Osteocyte (in vitro differentiated cells): ENCODE measurements at regions not wholly inside any gene's neighbourhood (a gene's known extent, or its start where the extent isn't known, plus 50 kb on each side); places are given as distances from the start of the nearest gene placed in this dataset.

Source experiments
- DNase-seq: peaks from one replicate; pipeline ENCODE4 v3.0.0; 2021; ENCODE audit warnings: mixed read lengths; ENCODE audit not compliant: unreplicated experiment; ENCODE audit errors: extremely low spot score
- H3K27ac Mint-ChIP-seq: one replicate; pipeline ENCODE4 v1.8.0; 2021; ENCODE audit warnings: mild to moderate bottlenecking, mixed read lengths; ENCODE audit not compliant: unreplicated experiment
- H3K27me3 Mint-ChIP-seq: one replicate; pipeline ENCODE4 v1.8.0; 2021; ENCODE audit warnings: mixed read lengths; ENCODE audit not compliant: unreplicated experiment
- H3K36me3 Mint-ChIP-seq: one replicate; pipeline ENCODE4 v1.8.0; 2021; ENCODE audit warnings: mixed read lengths; ENCODE audit not compliant: unreplicated experiment
- H3K4me1 Mint-ChIP-seq: one replicate; pipeline ENCODE4 v1.8.0; 2021; ENCODE audit warnings: mixed read lengths; ENCODE audit not compliant: unreplicated experiment
- H3K4me3 Mint-ChIP-seq: one replicate; pipeline ENCODE4 v1.8.0; 2021; ENCODE audit warnings: mild to moderate bottlenecking, moderate library complexity, mixed read lengths; ENCODE audit not compliant: unreplicated experiment
- H3K9me3 Mint-ChIP-seq: one replicate; pipeline ENCODE4 v1.8.0; 2021; ENCODE audit warnings: mixed read lengths; ENCODE audit not compliant: unreplicated experiment
- TF ChIP-seq, protein P1 (sequence below): fragments of 200-600 bp; sonication (generic); IDR thresholded peaks from 2 replicates; pipeline ENCODE4 v1.5.0; 2021; ENCODE audit warnings: antibody characterized with exemption, mild to moderate bottlenecking, moderate library complexity

- Mint-ChIP-seq H3K4me3 (no peak overlapping the region), H3K27ac (no peak overlapping the region), H3K4me1 (peaks cover 11% of the 10 kb centered on the region), H3K27me3 (peaks cover 3% of the 10 kb centered on the region), H3K36me3 (no peaks in the 10 kb centered on the region), H3K9me3 (no peaks in the 10 kb centered on the region)
- TF ChIP-seq, protein P1, sequence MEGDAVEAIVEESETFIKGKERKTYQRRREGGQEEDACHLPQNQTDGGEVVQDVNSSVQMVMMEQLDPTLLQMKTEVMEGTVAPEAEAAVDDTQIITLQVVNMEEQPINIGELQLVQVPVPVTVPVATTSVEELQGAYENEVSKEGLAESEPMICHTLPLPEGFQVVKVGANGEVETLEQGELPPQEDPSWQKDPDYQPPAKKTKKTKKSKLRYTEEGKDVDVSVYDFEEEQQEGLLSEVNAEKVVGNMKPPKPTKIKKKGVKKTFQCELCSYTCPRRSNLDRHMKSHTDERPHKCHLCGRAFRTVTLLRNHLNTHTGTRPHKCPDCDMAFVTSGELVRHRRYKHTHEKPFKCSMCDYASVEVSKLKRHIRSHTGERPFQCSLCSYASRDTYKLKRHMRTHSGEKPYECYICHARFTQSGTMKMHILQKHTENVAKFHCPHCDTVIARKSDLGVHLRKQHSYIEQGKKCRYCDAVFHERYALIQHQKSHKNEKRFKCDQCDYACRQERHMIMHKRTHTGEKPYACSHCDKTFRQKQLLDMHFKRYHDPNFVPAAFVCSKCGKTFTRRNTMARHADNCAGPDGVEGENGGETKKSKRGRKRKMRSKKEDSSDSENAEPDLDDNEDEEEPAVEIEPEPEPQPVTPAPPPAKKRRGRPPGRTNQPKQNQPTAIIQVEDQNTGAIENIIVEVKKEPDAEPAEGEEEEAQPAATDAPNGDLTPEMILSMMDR = no peak
- no peak for DNase-seq
Observed at GRCh38 chr2:24439971-24440340, 51.1 kb upstream of the NCOA1 start.

DNA sequence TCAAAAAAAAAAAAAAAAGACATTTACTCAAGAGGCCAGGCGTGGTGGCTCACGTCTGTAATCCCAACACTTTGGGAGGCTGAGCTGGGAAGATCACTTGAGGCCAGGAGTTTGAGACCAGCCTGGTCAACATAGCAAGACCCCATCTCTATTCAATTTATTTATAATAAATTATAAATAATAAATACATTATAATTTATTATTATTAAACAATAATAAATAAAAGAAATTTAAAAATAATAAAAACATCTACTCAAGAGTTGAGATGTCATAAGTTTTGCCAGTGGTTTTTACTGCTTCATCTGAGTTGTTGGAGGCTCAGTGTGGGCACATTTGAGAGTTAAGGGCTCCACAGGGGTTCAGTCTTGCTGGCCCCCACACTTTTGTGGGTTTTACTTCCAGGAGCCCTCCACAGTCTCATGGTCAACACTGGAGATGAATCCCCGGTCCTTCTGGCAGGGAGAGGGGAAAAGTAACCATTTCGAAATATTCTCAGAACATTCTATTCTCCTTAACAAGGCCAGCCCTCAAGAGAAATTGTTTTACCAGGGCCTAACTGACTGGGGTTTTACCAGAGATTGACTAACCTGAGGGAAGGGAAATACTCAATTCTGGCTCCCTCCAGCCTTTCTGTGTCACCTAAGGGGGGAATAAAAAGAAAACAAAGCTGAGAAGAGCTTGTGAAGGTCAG lies 51.6 kb upstream of the NCOA1 start:
- H3K36me3 Mint-ChIP-seq = no peaks in the 10 kb centered on the region
- TF ChIP-seq, protein P1 = no peak

GRCh38 chr2:24438106-24438505 lies 52.9 kb upstream of the NCOA1 start:
- Mint-ChIP-seq H3K4me3 (no peak overlapping the region), H3K9me3 (no peaks in the 10 kb centered on the region), H3K27ac (no peak overlapping the region), H3K4me1 (peaks cover 11% of the 10 kb centered on the region), H3K27me3 (no peaks in the 10 kb centered on the region), H3K36me3 (no peaks in the 10 kb centered on the region)
- DNase-seq = no peak
- TF ChIP-seq, protein P1 = no peak

More for the DNA sequence above, 51.6 kb upstream of the NCOA1 start:
- Mint-ChIP-seq H3K4me3 (no peak overlapping the region), H3K27ac (no peak overlapping the region), H3K27me3 (peaks cover 2% of the 10 kb centered on the region), H3K9me3 (no peaks in the 10 kb centered on the region), H3K4me1 (peaks cover 11% of the 10 kb centered on the region)
- no peak for DNase-seq

DNA sequence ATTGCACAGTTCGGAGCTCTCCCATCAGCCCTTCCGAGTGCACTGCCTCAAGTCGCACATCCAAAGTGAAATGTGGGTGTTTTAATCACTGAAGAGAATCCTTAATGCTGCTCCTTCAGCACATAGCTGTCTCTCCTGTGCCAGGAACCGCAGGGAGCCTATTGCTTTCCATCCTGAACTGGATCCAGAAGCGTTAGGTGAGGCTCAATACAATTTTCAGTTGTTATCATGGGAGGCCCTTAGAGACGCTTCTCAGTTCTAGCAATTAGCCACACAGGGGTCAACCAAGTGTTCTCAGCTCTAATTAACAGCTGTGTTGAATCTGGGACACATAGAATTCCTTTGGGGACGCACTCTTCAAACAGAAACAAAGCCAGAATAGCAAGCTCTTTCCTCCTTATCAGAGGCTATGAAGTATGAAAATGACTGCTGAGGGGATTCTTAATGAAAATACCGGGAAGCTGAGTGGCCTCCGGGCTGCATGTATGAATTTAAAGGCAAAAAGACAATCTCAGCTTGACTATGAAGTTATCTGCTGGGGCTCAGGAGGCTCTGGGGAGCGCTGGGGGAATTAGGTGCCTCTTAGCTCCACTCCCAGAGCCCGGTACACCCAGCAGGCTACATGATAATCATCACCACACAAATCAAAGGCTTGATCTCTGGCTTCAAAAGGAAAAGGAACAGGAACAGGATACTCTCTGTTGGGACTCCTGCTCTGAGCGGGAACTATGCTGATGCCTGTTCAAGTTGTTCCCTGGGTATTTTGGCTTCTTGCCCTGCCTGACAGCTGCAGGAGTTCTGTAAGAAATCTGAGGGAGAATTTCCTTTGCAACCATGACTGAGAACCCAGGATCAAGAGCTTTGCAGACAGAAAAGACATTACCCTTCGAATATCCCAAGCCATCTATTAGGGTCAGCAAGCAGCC lies 55.4 kb upstream of the NCOA1 start:
- Mint-ChIP-seq H3K9me3 (no peaks in the 10 kb centered on the region), H3K27ac (peak overlapping the region; percentile 65), H3K4me1 (peaks cover 11% of the 10 kb centered on the region), H3K27me3 (no peaks in the 10 kb centered on the region), H3K4me3 (no peak overlapping the region), H3K36me3 (no peaks in the 10 kb centered on the region)
- DNase-seq = no peak
- TF ChIP-seq, protein P1 = no peak

DNA sequence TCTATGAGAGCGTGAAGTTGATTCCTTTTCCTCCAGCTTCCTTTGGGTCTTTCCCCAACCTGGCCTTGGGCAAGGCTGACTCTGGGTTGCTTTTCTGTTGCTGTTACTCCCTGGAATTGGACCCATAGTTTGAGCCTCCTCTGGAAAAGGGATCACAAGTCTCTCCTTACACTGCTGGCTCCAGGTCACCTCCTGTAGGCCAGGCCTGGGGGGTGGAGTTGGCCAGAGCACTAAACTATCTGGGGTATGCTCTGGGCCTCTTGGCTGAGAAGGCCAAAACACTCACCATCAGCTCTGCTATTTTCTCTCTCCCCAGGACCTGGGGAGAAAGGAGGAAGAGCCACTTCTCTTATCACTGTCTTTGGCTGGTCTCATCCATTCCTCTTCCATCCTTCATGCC lies 56.5 kb upstream of the NCOA1 start:
- H3K36me3 Mint-ChIP-seq = no peaks in the 10 kb centered on the region
- peaks cover 11% of the 10 kb centered on the region for H3K4me1 Mint-ChIP-seq
- TF ChIP-seq, protein P1 = no peak
- no peak overlapping the region for H3K27ac Mint-ChIP-seq
- H3K4me3 Mint-ChIP-seq = no peak overlapping the region
- DNase-seq = no peak
- no peaks in the 10 kb centered on the region for H3K9me3 Mint-ChIP-seq
- no peaks in the 10 kb centered on the region for H3K27me3 Mint-ChIP-seq
